ENCODE measurements at regions not wholly inside any gene's neighbourhood (a gene's known extent, or its start where the extent isn't known, plus 50 kb on each side); places are given as distances from the start of the nearest gene placed in this dataset.

DNA sequence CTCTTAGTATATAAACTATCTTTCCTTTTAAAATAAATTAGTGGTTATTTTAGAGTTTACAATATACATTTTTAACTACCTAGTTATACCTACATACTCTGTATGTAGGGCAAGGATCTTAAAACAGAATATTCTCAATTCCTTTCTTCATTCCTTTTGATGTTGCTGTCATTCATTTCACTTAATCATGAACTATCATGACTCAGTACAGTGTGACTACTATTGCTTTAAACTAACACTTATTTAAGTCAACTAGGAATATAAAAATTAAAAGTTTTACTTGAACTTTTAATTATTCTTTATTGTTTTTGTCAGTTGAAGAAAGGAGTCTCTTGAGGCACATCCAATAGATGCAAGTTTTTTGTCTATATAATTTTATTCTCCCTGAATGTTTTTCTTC lies 726.4 kb downstream of the BRINP3 start:
- TF ChIP-seq POLR2A (IDR thresholded peaks at IDR 0.05), result no peak
- TF ChIP-seq, protein P1, sequence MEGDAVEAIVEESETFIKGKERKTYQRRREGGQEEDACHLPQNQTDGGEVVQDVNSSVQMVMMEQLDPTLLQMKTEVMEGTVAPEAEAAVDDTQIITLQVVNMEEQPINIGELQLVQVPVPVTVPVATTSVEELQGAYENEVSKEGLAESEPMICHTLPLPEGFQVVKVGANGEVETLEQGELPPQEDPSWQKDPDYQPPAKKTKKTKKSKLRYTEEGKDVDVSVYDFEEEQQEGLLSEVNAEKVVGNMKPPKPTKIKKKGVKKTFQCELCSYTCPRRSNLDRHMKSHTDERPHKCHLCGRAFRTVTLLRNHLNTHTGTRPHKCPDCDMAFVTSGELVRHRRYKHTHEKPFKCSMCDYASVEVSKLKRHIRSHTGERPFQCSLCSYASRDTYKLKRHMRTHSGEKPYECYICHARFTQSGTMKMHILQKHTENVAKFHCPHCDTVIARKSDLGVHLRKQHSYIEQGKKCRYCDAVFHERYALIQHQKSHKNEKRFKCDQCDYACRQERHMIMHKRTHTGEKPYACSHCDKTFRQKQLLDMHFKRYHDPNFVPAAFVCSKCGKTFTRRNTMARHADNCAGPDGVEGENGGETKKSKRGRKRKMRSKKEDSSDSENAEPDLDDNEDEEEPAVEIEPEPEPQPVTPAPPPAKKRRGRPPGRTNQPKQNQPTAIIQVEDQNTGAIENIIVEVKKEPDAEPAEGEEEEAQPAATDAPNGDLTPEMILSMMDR (IDR thresholded peaks at IDR 0.05), result no peak
